ENCODE measurements at regions not wholly inside any gene's neighbourhood (a gene's known extent, or its start where the extent isn't known, plus 50 kb on each side); places are given as distances from the start of the nearest gene placed in this dataset.
A peak's percentile ranks its signal among the peaks of the same experiment; 100 is the strongest.

GRCh38 chr1:115492019-115492595 is 149.7 kb upstream of the VANGL1 start:
- no peak for DNase-seq (ENCODE audit: low spot score)

- no peak for DNase-seq (ENCODE audit: low spot score)
These were observed 150.3 kb upstream of the VANGL1 start for GRCh38 chr1:115491298-115492018.

DNA sequence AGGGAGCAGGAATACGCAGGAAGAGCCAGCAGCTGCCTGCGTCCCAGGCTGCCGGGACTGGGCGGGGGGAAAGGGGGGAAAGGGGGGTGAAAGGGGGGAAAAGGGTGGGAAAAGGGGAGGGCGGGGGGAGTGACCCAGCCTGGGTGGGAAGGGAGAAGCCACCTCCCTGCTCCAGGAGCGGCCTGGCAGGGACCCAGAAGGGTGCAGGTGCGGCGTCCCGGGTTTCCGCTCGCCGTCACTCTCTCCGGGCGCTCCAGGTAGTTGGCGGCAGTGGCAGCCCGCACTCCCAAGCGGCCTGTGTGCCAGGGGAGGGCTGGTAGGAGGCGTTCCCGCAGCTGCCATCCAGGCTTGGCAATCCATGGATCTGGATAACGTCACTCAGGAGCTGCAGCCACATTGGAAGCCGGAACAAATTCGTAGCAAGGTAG is 141.0 kb upstream of the NGF start:
- DNase-seq (ENCODE audit: low spot score), result no peak

GRCh38 chr1:115477071-115477470 is 139.0 kb upstream of the NGF start:
- DNase-seq (ENCODE audit: low spot score), result no peak

DNA sequence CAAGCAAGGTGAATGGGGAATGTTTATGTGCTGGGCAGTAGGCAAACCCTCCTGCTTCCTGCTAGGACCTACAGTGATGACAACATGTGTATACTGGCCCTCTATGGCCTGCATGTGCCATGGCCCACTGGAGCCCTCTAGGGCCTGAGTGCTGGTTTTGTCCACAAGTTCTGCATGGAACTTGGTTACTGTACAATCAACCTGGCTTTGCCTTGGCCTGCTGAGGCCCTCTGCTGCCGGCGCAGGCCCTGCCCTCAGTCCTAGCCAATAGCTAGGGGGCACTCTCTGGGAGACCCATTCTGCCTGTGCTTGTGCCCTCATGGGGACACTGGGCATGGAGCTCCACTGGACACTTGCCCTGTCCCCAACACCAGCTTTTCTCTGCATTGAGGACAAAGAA is 138.6 kb upstream of the NGF start:
- DNase-seq (ENCODE audit: low spot score), result no peak

- DNase-seq (ENCODE audit: low spot score), result no peak
These were observed 137.9 kb upstream of the NGF start for GRCh38 chr1:115475901-115476300.

GRCh38 chr1:115475252-115475651 is 137.2 kb upstream of the NGF start:
- no peak for DNase-seq (ENCODE audit: low spot score)

DNA sequence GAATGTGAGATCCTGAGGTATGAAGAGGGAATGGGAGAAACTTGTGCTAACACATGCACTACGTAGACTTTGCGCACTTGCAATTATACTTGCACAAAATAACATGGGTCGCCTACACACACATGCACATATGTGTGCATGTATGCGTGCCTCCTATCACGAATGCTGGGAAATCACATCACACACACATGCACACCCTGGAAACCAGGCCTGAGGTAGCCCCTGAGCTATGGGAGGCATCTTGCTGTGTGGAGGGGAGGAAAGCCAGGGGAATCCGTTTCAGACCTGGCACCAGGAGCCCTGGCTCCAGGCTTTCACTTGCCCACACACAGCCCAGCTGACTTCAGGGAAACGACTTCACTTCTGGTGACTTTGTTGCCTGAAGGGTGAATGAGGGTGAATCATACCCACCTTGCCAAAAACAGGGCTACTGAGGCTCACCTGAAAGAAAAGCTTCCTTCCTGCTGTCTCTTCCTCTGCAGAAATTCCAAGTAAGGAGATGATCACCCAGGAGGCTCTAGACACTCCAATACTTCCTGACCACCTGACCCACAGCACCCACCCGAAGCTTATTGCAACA is 136.0 kb upstream of the NGF start:
- DNase-seq (ENCODE audit: low spot score), result no peak

GRCh38 chr1:115469703-115470476 is 131.8 kb upstream of the NGF start:
- peak; percentile 13 for DNase-seq (ENCODE audit: low spot score)

DNA sequence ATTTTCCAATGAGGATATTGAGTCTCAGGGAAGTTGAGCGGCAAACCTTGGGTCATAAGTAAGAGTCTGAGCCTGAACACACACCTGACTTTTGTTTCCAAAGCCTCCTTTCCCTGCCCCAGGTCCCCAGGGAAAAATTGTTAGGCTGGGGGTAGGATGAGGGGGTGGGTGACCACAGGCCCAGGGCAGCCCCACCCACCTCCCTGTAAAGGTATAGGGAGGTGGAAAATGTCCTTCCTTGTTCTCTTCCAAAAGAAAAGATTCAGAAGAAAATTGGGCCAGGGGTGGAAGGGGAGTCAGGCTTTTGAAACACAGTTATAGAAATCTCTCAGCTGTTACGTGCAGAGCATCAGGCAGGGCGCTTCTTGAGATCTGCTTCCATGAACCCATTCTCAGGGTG is 129.7 kb upstream of the NGF start:
- DNase-seq (ENCODE audit: low spot score), result no peak

- no peak for DNase-seq (ENCODE audit: low spot score)
These were observed 129.1 kb upstream of the NGF start for GRCh38 chr1:115467196-115467595.

DNA sequence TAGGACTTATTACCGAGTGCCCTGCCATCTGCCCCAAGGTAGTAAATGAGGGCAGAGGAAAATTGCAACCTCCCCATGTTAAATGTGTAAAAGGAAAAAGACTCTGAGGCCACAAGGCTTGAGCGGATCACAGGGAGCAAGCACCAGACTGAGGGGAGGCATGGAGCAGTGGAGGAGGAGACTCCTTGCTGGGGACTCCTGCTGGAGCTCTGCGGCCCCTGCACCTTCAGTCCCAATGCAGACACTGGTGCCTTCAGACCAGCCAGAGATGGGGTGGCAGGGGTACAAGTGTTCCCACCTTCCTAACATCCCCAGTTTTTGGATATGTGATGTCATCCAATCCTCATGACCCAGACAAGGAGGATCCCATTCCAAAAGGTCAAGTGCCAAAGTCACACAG is 128.4 kb upstream of the NGF start:
- no peak for DNase-seq (ENCODE audit: low spot score)

DNA sequence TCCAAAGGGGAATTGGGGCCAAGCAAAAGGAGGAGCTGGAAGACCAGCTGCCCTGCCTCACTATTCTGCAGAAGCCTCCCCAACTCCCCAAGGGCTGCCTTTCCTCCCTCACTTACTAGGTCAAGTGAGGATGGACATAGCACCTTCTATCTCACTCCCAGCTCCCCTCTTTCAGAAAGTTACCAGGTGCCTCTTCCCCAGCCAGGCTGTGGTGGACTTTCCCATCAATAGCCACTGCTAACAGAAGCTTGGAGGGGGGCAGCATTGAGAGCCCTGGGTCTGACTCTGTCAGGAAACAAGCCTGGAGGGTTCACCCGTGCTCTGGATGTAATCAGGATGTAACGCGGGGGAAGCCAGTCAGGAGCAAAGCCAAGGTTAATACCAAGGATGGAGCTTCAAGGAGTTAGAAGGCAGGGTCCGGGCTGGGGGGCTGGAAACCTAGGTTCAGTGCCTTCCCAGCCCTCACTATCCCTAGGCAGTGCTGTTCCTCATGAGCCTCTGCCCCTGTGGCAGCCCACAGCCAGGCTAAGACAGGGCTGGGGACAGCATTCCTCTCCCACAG is 127.8 kb upstream of the NGF start:
- DNase-seq (ENCODE audit: low spot score), result no peak

GRCh38 chr1:115463347-115463746 is 125.3 kb upstream of the NGF start:
- DNase-seq (ENCODE audit: low spot score), result no peak

- no peak for DNase-seq (ENCODE audit: low spot score)
These were observed 124.6 kb upstream of the NGF start for GRCh38 chr1:115462566-115463076.

GRCh38 chr1:115461526-115461925 is 123.5 kb upstream of the NGF start:
- DNase-seq (ENCODE audit: low spot score), result no peak

- DNase-seq (ENCODE audit: low spot score), result no peak
These were observed 121.1 kb upstream of the NGF start for GRCh38 chr1:115459161-115459560.

GRCh38 chr1:115458426-115459114 is 120.5 kb upstream of the NGF start:
- no peak for DNase-seq (ENCODE audit: low spot score)

DNA sequence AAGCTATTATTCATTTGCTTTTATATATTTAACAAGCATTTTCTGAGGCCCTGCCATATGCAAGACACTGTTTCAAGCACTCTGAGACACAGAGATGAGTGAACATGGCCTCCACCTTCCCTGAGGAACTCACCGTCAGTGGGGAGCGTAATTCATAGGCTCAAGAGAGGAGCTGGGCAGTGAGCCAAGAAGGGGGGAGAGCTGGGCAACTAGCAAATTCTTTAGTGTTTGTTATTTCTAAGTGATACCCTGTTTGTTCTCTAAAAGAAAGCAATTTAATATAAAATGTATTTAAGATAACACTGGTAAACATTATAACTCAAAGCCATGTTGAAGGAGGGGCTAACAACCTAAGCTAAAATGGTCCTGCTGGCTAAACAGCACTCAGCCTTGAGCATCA is 119.2 kb upstream of the NGF start:
- no peak for DNase-seq (ENCODE audit: low spot score)

DNA sequence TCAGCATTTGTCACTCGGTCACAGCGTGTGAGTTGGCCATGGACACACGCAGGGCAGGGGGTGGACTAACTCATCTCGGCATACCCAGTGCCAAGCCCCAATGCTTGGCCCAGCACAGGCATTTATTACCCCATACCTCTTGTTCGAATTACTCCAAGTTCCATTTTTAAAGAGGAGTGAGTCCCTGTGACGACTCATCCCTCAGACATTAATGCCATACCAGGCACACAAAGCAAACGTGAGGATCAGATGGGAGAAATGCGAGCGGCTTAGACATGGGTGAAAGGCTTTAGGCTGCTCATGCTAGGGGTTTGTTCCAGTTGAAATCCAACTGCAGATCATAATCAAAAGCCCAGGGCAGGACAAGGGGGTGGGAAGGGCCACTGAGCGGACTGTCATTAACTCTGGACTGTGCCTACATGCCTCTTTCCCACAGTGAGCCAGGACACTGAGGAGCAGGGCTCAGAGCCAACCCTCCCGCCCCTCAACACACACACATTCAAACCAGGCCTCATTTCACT is 118.5 kb upstream of the NGF start:
- DNase-seq (ENCODE audit: low spot score), result no peak

GRCh38 chr1:115454837-115455511 is 116.9 kb upstream of the NGF start:
- DNase-seq (ENCODE audit: low spot score), result no peak

All from COLO829 (cell line).